Hematopoietic multipotent progenitor cell treated with erythropoietin and hydrocortisone succinate and interleukin-3 and kit ligand, for 6 days (in vitro differentiated cells): ENCODE measurements at regions not wholly inside any gene's neighbourhood (a gene's known extent, or its start where the extent isn't known, plus 50 kb on each side); places are given as distances from the start of the nearest gene placed in this dataset.

Experiments used
- DNase-seq: peaks from one replicate; pipeline ENCODE4 v3.0.0-alpha.2; 2015

GRCh38 chr11:37571246-37571645, 973.2 kb upstream of the RAG2 start:
- DNase-seq = no peak

GRCh38 chr11:37560991-37561390, 963.0 kb upstream of the RAG2 start:
- DNase-seq = no peak

DNA sequence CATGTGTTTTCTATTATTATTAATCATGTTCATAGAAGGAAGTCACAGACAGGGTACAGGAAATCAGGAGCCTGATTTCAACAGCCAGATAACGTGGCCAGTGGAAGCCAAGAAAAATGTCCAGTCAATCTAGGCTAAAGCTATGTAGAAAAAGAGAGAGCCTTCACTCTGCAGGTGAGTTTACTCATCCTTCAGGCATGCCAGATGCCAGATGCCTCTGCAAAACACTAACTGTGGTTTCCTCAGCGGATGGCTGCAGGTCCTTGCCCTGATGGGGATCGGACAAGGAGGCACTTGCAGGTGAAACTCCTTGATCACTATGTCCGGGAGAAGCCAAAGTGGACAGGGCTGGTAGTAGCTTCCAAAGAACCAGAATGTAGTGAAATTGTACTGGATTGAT, 962.3 kb upstream of the RAG2 start:
- DNase-seq = no peak

- DNase-seq = peak; percentile 16
Measured at GRCh38 chr11:37558619-37559210, 960.7 kb upstream of the RAG2 start.

GRCh38 chr11:37557990-37558389, 960.0 kb upstream of the RAG2 start:
- no peak for DNase-seq

DNA sequence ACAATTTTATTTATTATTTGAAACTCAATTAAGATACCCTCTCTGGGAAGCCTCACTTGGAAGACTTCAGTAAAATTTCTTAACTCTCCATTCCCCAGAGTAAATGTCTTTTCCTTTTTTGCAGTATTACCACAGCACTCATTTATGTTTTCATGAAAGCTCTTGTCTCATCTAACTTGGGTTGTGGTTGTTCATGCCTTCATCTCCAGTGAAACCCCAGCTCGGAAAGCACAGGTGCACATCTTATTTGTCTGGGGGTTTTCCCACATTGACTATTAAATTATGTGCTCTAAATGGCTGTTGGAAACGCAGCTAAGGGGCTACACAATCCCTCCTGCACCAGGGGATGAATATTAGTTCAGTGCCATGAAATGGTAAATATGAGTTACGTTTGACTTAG, 954.2 kb upstream of the RAG2 start:
- no peak for DNase-seq

GRCh38 chr11:37544491-37544890, 946.5 kb upstream of the RAG2 start:
- DNase-seq = no peak

GRCh38 chr11:37533830-37534229, 935.8 kb upstream of the RAG2 start:
- no peak for DNase-seq

- no peak for DNase-seq
Measured at GRCh38 chr11:37533087-37533486, 935.1 kb upstream of the RAG2 start.

DNA sequence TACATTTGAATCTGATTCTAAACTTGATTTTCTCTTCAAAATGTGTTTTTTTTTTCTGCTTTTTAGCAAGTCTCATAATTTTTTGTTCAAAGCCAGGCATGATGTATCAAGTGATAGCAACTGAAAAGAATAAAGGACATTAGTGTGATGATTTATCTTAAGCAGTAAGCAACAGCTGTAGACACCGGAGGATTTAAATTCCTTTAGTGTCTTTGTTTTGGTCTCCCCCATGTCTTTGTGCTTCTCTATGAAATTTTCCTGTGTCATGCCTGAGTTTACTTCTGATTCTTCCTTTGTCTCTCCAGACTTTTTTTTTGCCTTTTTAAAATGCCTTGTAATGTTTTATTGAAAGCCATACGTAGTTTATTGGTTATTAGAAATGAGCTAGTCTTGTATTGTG, 934.2 kb upstream of the RAG2 start:
- no peak for DNase-seq

- no peak for DNase-seq
Measured at GRCh38 chr11:37527545-37527944, 929.5 kb upstream of the RAG2 start.

GRCh38 chr11:37525336-37525735, 927.3 kb upstream of the RAG2 start:
- DNase-seq = no peak

DNA sequence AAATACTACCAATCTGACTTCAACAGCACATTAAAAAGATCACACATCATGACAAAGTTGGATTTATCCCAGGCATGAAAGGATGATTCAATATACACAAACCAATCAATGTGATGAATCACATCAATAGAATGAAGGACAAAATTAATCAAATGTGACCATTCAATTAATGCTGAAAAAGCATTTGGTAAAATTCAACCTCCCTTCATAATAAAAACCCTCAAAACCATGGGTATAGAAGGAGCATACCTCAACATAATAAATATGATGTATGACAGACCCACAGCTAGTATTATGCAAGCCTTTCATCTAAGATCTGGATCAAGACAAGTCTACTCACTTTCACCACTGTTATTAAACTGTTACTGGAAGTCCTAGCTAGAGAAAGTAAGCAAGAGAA, 921.7 kb upstream of the RAG2 start:
- no peak for DNase-seq

DNA sequence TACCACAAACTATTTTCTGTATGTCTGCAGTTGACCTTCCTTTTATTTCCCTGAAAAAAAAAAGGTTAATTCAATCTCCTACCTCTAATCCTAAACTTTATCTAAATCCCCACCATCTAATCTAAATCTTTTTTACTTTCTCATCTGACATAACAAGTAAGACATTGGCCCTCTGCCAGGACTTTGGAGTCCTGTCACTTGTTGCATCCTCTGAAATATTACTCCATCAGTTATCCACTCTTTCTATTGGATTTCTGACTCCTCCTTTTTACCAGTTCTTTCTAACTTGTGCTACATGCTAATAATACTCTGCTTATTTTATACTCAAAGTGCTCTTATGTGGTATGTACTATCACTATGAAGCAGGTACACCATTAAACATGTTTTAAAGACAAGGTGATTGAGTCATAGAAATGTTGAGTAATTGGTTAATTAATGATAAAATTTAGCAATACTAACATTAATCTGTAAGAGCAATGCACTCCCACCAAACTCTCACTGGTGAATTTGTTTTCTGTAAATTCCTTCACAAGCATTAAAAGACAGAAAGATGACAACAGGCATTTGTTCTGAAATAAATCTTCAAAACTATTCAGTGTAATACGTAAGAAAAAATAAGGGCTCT, 914.2 kb upstream of the RAG2 start:
- peak; percentile 7 for DNase-seq

DNA sequence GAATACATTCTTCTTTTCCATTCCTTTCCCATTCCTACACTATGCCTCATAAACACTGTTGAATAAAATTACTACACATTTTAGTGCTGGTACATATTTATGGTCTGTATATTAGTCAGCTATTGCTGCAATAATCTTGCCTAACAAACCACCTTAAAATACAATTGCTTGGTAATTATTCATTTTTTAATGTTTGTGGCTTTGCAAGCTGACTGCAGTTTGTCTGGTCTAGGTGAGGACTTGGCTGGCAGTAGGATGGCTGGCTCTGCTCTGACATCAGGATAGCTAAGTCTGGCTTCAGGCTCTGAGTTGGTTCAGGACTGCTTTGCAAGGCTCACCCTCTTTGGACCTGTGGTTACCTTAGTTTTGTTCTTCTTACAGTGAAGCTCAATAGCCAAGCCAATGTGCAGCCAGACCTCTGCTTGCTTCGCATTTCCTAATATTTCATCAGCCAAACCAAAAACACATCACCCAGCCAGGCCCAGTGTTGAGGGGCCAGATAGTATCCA, 913.4 kb upstream of the RAG2 start:
- DNase-seq = peak; percentile 9

- DNase-seq = no peak
Measured at GRCh38 chr11:37509506-37509905, 911.5 kb upstream of the RAG2 start.

GRCh38 chr11:37506531-37506930, 908.5 kb upstream of the RAG2 start:
- no peak for DNase-seq

DNA sequence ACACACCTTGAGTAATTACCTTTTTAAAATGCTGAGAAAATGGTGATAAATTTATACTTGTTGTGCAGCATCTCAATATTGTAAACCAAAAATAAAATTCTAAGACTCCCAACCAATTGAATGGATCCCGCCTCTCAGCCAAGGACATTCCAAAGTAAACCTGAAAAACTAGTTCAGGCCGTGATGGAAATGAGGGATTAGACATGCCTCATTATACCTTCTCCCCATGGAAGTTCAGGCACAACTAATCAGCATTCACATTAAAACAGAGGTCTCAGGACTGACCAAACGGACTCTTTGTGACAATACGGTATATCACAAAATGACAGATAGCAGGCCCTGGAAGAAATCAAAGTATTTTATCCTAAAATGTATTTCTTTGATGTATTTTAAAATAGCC, 907.4 kb upstream of the RAG2 start:
- no peak for DNase-seq

GRCh38 chr11:37504921-37505320, 906.9 kb upstream of the RAG2 start:
- no peak for DNase-seq

DNA sequence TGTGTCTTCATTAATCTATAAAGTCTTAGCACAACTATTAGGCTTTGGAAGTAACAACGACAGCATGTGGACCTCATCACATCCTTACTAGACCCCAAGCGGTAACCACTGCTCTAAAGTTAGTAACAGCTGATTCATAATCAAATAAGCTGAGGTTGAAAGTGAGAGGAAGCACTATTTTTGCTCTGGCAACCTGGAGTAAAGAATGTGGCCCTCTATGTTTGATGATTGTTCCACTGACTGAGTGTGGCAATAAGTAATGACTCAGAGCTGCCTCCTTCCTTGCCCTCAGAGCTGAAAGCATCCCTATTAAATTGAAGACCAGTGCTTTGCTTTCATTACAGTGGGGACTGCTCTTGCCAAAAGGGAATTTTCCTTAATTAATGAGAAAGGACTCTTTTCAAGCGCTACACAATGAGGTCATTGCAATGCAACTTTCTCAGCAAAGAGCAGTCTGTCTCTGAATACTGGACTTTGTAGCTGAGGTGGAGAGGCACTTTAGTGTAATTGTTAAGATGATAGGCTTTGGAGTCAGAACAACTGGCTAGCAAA, 906.1 kb upstream of the RAG2 start:
- DNase-seq = peak; percentile 8

GRCh38 chr11:37503411-37504059, 905.5 kb upstream of the RAG2 start:
- DNase-seq = no peak

GRCh38 chr11:37502202-37502601, 904.2 kb upstream of the RAG2 start:
- DNase-seq = no peak

DNA sequence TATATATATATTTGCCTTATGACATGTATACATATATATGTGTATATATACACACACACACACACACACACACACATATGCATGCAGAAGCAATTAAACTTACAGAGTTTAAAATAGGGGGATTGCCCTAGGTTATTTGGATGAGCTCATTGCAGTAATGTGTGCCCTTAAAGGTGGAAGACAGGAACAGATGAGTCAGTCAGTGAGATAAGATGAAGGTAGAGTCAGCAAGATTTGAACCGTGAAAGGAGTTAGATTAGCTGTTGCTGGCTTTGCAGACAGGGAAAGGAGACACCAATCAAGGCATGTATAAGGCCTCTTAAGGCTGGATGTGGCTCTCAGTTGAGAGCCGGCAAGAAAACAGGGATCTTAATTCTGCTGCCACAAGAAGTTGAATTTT, 902.4 kb upstream of the RAG2 start:
- DNase-seq = no peak

DNA sequence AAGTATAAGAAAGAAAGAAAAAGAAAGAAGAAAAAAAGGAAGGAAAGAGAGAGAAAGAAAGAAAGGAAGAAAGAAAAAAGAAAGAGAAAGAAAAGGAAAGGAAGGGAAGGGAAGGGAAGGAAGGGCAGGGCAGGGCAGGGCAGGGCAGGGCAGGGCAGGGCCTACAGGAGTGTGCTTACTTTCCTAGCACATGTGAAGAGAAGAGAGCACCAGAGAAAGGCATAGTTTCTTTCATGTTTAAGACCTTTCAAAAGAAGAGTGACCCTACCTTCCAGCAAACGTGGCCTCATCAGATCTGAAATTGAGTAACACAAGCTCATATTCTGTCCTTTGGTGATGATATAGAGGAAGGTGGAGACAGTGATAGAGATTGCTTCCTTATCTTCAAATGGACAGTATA, 899.3 kb upstream of the RAG2 start:
- DNase-seq = no peak
